B cell (primary cell): ENCODE measurements at regions not wholly inside any gene's neighbourhood (a gene's known extent, or its start where the extent isn't known, plus 50 kb on each side); places are given as distances from the start of the nearest gene placed in this dataset.

ENCODE experiments used
- EZH2 ChIP-seq: IDR thresholded peaks from 2 replicates; pipeline ENCODE4 v1.6.1; 2012; ENCODE audit warnings: borderline replicate concordance, low read depth, mild to moderate bottlenecking, moderate library complexity, low read length; ENCODE audit not compliant: insufficient read depth, poor library complexity, severe bottlenecking
- TF ChIP-seq, protein P1 (sequence below): fragments of 200-600 bp; IDR thresholded peaks from one replicate; pipeline ENCODE4 v1.8.0; 2022; ENCODE audit warnings: antibody characterized with exemption, mild to moderate bottlenecking

DNA sequence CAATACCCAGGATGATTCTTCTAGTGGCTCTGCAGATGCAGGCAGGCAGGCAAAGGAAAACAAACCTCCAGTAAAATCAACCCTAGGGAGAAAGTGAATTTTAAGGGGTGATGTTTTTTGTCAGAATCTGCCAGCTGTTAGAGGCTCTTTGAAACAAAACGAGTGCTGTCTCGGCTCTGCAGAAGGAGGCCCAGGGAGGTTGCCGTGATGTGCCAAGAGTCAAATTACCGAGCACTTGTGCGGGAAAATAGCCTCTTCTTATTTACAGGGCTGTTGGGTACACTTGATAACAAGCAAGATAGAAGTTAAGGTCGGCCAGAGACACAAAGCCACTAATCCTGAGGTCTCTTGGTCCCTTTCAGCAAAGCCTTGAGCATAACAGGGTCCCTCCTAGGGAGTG lies 68.9 kb upstream of the EEF2KMT start:
- TF ChIP-seq, protein P1, sequence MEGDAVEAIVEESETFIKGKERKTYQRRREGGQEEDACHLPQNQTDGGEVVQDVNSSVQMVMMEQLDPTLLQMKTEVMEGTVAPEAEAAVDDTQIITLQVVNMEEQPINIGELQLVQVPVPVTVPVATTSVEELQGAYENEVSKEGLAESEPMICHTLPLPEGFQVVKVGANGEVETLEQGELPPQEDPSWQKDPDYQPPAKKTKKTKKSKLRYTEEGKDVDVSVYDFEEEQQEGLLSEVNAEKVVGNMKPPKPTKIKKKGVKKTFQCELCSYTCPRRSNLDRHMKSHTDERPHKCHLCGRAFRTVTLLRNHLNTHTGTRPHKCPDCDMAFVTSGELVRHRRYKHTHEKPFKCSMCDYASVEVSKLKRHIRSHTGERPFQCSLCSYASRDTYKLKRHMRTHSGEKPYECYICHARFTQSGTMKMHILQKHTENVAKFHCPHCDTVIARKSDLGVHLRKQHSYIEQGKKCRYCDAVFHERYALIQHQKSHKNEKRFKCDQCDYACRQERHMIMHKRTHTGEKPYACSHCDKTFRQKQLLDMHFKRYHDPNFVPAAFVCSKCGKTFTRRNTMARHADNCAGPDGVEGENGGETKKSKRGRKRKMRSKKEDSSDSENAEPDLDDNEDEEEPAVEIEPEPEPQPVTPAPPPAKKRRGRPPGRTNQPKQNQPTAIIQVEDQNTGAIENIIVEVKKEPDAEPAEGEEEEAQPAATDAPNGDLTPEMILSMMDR: no peak
- TF ChIP-seq EZH2: no peak
